DMS79 treated with DMSO at 0.1 percent for 48 hours (cell line): ENCODE measurements at regions not wholly inside any gene's neighbourhood (a gene's known extent, or its start where the extent isn't known, plus 50 kb on each side); places are given as distances from the start of the nearest gene placed in this dataset.

Experiments used
- DNase-seq: peaks from one replicate; lab custom pipeline; 2025; lab: John Stamatoyannopoulos, UW

DNA sequence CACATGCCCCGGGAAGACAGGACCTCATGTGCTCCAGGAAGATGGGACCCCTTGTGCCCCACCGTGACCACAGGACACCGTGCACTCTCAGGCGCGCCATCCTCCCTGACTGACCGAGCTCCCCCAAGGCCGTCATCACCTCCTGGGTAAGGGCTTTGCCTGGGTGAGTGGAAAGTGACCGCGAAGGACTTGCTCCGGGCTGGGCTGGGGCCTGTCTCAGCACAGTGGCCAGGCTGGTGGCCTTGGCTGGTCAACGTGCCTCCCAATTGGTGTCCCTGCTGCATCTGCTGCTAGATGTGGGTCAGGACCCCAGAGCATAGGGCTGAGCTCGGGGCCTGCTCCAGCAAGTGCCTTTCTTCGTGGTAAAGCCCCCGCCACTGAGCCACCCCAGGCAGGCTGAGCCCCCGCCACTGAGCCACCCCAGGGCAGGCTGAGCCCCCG, 69.7 kb upstream of the CTDP1 start:
- DNase-seq = no peak

DNA sequence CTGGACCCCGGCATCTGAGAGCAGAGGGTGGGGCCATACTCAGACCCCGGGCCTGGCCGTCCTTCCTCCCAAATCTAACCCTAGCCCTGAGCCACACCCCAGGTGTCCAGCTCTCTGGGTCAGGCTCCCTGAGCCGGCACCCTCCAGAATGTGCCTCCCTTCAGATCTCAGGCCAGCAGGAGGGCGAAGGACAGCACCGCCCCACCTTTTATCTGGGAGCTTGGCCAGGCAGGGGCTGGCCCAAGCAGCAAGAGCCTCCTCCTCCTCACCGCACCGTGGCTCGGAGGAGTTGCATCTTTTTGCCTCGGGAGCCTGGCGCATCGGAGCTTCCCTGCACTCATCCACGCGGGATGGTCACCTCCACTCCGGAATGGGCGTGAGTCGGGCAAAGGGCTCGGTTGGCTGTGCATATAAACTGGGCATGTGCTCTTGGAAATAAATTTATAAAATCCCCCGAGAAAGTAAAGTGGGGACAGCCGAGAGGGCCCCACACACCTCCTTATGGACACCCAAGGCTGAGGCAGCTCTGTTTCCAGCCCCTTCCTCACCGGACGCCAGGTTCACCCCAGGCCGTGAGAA, 69.1 kb upstream of the CTDP1 start:
- no peak for DNase-seq

- DNase-seq = no peak
Measured at GRCh38 chr18:79611040-79611681, 68.4 kb upstream of the CTDP1 start.

DNA sequence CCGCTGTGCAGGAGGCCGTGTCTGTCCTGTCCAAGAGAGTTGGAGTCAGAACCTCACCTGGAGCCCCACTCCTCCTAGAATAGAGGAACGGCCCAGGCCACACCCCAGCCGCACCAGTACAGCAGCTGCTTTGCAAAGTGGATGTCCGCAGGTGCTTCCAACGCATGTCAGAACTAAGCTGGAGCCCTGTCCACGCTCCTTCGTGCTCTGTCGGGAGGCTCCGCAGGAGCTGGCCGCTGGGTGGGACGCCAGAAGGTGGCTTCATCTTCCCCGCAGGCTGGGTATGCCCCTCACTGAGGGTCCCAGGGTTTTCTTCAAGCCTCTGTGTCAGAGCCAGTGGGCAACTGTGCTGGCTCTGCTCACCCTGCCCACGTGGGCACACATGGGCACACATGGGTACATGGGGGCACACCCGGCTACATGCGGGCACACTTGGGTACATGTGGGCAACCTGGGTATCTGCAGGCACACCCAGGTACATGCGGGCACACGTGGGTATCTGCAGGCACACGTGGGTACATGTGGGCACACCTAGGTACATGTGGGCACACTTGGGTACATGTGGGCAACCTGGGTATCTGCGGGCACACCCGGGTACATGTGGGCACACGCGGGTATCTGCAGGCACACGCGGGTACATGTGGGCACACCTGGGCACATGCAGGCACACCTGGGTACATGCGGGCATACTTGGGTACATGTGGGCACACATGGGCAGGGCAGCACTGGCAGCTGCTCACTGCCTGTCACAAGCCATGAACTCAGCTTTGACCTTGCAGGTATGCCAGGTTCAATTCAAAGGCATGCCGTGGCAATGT, 67.1 kb upstream of the CTDP1 start:
- no peak for DNase-seq

GRCh38 chr18:79613186-79613931, 66.2 kb upstream of the CTDP1 start:
- DNase-seq = no peak

DNA sequence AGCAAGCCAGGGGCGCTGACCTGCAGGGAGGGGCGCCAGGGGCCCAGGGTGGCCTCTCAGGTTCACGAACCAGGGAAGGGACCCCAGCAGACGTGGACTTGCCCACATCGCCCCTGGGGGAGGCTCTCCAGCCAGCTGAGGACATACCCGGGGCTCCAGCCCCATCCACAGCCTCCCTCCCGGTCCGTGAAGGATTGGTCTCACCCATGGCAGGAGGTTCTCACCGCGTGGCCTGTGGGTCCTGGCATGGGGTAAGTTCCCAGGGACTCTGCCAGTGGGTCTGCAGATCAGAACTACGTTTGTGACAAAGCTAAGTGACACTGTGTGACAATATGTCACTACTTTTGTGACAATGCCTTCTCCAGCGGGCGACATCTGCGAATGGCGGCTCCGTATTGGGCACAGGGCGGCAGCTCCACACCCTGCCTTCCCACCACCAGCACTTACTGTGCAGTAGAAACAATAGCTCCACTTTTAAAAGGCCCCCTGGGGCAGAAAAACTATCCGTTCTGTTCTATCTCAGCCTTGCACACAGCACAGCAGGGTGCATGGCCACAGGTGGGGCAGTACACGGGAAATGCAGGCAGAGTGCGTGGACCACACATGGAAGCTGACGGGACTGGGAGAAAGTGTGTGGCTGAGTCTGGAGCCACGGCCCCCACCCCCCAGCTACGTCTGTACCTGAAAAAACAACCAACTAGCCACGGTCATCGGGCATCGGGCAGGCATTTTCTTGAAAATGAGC, 65.2 kb upstream of the CTDP1 start:
- DNase-seq = no peak

DNA sequence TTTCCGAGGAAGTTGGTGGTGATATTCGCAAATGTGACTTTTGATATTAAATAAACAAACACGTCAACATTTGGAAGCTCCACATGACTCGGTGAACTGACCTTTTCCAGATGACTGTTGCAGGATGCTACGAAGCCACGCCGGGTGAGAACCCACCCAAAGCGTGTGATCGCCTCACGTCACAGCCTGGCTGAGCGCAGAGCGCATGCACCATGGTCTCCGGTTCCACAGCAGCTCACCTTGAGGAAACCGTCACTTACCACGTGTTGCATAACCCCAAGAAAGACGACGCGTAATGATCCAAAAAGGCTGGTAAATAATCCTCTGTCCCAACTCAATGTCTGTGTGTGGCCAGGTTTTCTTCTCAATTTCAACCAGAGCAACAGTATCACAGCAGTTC, 64.5 kb upstream of the CTDP1 start:
- DNase-seq = no peak

- no peak for DNase-seq
Measured at GRCh38 chr18:79615586-79615985, 64.0 kb upstream of the CTDP1 start.

- no peak for DNase-seq
Measured at GRCh38 chr18:79616651-79617510, 62.7 kb upstream of the CTDP1 start.

DNA sequence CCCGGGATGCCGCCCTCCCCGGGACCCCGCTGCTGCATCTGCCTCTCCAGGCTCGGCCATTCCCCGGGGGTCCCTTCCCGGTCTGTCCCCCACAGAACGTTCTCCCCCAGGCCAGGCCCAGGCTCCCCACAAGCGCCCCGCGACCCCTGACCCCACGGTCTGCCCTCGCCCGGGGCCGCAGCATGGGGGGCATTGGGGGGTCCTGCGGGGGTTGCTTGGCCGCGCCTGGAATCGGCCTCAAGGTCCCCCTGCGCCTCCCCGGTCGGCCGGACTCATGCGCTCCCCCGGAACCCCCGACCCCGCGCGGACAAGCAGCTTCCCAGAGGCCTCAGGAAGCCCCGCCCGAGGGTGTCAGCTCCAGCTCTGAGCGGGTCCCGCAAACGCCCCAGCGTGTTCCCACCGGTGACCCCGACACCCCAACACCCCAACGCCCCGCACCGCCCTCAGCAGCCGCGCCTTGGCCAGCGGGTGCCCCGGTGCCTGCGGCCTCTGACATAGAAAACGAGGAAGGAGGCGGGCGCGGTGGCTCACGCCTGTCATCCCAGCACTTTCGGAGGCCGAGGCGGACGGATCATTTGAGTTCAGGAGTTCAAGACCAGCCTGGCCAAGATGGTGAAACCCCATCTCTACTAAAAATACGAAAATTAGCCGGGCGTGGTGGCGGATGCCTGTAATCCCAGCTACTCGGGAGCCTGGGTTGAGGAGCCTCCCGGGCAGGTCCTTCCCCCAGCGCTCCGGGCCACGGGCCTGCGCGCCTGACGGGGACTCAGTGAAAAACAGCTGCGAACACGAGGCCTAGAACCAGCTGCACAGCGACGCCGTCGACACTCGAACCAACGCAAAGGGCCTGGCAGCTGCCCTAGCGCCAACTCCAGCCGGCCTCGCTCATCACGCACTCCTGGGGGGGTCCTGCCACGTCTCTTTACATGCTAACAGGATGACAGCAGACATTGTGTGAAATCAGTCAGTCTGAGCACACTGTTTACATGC, 61.8 kb upstream of the CTDP1 start:
- no peak for DNase-seq

- no peak for DNase-seq
Measured at GRCh38 chr18:79620576-79621165, 58.9 kb upstream of the CTDP1 start.

DNA sequence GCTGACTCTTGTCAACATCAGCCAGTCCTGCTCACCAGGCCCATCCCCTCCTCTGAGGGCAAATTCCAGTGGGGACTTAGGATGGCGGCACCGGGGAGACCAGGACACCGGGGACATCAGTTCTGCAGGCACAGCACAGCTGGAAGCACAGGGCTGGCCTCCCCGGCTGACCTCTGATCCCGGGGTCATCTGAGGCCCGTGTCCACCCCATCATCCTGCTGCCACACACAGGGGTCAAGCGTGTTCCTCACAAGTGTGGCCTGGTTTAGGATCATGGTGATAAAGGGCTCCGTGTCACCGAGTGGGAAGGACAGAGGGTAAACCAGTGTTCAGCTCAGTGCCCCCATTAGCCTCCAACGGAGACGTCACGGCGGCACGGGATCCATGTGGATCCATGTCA, 58.1 kb upstream of the CTDP1 start:
- DNase-seq = no peak

- DNase-seq = no peak
Measured at GRCh38 chr18:79622004-79622403, 57.6 kb upstream of the CTDP1 start.

GRCh38 chr18:79624356-79625170, 55.0 kb upstream of the CTDP1 start:
- no peak for DNase-seq

DNA sequence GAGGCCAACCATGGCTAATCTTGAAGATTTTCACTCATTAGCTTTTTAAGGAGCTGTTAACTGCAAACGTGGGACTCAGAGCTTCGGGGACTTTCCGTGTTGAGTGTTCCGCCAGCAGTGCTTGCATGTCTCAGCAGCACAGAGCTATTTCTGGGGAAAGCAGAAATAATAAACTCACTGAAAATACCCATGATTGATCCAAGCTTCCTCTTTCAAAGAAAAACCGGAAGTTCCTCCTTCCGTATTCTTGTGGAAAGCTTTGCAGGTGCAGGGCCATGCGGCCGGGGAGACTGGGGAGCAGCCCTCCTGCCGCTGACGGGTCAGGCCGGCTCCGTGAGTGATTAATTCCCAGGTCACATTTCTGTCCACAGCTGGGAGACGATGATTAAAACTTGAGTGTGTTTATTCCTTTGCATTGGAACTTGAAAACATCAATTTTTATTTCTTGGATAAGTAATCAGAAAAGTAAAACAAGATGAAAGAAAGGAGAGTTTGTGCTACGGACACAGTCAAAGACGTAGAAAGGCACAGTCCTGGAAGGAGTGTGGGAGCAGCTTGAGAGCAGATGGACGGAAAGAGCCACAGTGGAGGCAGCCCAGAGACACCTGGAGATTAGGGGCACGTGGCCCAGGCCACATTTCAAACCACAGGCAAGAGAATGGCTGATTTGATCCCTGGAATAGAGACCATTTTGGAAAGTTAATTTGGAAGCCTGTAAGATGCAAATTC, 54.2 kb upstream of the CTDP1 start:
- no peak for DNase-seq

- no peak for DNase-seq
Measured at GRCh38 chr18:79625924-79626561, 53.6 kb upstream of the CTDP1 start.
